ENCODE measurements at regions not wholly inside any gene's neighbourhood (a gene's known extent, or its start where the extent isn't known, plus 50 kb on each side); places are given as distances from the start of the nearest gene placed in this dataset.

- POLR2A ChIA-PET (ENCODE audit: low non-redundant PET): no interaction called here
- CTCF ChIA-PET: no interaction called here
- TF ChIP-seq CTCF (conservative IDR thresholded peaks at IDR 0.05; ENCODE audit: low read depth): no peak
- no peak overlapping the region for H3K27ac ChIP-seq
- DNase-seq (ENCODE audit: low spot score): no peak
Observed at GRCh38 chr16:17829811-17830210, 359.1 kb upstream of the XYLT1 start.

DNA sequence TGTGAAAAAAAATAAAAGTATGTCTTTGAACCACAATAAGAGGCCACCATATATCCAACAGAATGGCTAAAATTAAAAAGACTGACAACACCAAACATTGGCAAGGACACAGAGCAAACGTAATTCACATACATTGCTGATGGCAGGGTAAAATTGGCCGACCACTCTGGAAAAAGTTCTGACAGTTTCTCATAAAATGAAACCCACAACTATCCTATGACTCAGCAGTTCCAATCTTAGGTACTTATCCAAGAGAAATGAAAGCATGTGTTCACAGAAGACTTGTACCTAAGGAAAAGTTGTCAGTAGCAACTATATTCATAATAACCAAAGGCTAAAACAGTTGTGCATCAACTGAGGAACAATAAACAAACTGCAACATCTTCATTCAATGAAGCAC lies 357.3 kb upstream of the XYLT1 start:
- CTCF ChIA-PET: interaction anchor here (0.6 kb wide), 1 partner anchor 40 kb away, joined by 3 read pairs; no protein-coding TSS in a partner anchor
- POLR2A ChIA-PET (ENCODE audit: low non-redundant PET): no interaction called here
- no peak for TF ChIP-seq CTCF (conservative IDR thresholded peaks at IDR 0.05; ENCODE audit: low read depth)
- peak; percentile 4 for DNase-seq (ENCODE audit: low spot score)
- no peak overlapping the region for H3K27ac ChIP-seq

- CTCF ChIA-PET: no interaction called here
- TF ChIP-seq CTCF (conservative IDR thresholded peaks at IDR 0.05; ENCODE audit: low read depth): no peak
- POLR2A ChIA-PET (ENCODE audit: low non-redundant PET): no interaction called here
Observed at GRCh38 chr16:17827313-17827712, 356.6 kb upstream of the XYLT1 start.

DNA sequence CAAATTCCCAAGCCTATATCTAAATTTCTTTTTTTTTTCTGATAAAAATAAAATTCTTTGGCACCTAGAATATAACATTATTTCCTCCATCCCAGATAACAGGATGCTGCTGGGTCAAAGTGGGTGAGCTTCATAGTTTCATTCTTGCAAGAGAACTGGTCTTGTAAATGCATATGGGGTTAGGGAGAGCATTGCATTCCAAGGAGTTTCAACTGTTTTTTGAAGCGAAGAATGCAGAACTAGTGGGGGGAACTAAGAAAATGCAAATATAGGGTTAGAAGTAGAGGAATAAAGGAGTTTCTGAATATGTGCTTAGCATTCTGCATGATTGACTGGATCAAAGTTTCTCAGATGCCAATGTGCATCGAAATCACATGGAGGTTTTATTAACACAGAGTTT lies 347.2 kb upstream of the XYLT1 start:
- TF ChIP-seq CTCF (conservative IDR thresholded peaks at IDR 0.05; ENCODE audit: low read depth): no peak
- H3K27ac ChIP-seq: no peak overlapping the region
- POLR2A ChIA-PET (ENCODE audit: low non-redundant PET): no interaction called here
- CTCF ChIA-PET: no interaction called here
- DNase-seq (ENCODE audit: low spot score): no peak

More at GRCh38 chr16:17827313-17827712, 356.6 kb upstream of the XYLT1 start:
- no peak overlapping the region for H3K27ac ChIP-seq
- no peak for DNase-seq (ENCODE audit: low spot score)

DNA sequence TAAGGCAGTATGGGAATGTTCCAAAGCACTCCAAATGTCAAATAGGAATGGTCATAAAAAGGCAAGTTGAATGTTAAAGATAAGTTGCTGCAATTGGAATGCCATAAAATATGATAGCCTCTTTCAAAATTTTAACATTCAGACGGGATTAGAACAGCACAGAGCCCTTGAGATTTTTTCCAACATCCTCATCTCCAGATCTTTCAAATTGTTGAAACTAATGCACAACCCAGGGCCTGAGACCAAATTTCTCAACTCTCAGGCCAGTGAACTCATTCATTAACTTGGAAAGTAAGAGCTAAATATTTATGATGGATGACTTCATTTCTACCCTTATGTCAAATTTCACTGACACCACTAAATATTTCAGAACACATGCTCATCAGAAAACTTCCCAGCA lies 346.5 kb upstream of the XYLT1 start:
- ChIA-PET POLR2A (ENCODE audit: low non-redundant PET) (no interaction called here), CTCF (no interaction called here)
- H3K27ac ChIP-seq: no peak overlapping the region
- TF ChIP-seq CTCF (conservative IDR thresholded peaks at IDR 0.05; ENCODE audit: low read depth): no peak
- no peak for DNase-seq (ENCODE audit: low spot score)

DNA sequence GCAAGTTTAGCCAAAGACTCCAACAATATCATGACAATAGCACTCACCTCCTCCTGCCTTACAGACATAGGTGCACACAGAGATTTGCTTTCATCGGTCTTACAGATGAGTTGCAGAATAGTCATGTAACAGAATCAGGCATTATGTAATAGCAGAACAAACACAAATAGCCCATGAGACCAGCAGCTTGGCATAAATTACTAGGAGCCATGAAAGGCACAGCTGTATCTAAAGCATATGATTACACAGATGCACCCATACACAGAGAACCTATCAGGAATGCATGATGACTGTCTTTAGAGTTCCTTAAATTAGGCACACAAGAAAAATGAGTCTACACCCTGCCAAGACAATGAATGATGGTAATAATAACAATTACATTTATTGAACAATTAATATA lies 342.0 kb upstream of the XYLT1 start:
- TF ChIP-seq CTCF (conservative IDR thresholded peaks at IDR 0.05; ENCODE audit: low read depth): no peak
- CTCF ChIA-PET: no interaction called here

GRCh38 chr16:17804857-17805256 lies 334.1 kb upstream of the XYLT1 start:
- DNase-seq (ENCODE audit: low spot score): no peak
- H3K27ac ChIP-seq: no peak overlapping the region
- TF ChIP-seq CTCF (conservative IDR thresholded peaks at IDR 0.05; ENCODE audit: low read depth): no peak
- POLR2A ChIA-PET (ENCODE audit: low non-redundant PET): no interaction called here
- CTCF ChIA-PET: no interaction called here

More for the DNA sequence above, 342.0 kb upstream of the XYLT1 start:
- H3K27ac ChIP-seq: no peak overlapping the region
- no peak for DNase-seq (ENCODE audit: low spot score)
- POLR2A ChIA-PET (ENCODE audit: low non-redundant PET): no interaction called here

Data from RWPE1 (cell line).